Lower leg skin (tissue), 3 donors: ENCODE measurements at regions not wholly inside any gene's neighbourhood (a gene's known extent, or its start where the extent isn't known, plus 50 kb on each side); places are given as distances from the start of the nearest gene placed in this dataset.

Experiments
- CTCF ChIP-seq, 3 donors: fragments of 450-650 bp; IDR thresholded peaks; one replicate each; pipeline ENCODE4 v1.5.1; 2016; ENCODE audit warnings: antibody characterized with exemption in 3 of 3, mild to moderate bottlenecking in 3 of 3, moderate library complexity in 2 of 3
- POLR2A ChIP-seq, 2 donors: fragments of 450-650 bp; IDR thresholded peaks; one replicate each; pipeline ENCODE4 v1.6.1; 2016 to 2017; ENCODE audit warnings: antibody characterized with exemption in 2 of 2, mild to moderate bottlenecking in 1 of 2, moderate library complexity in 1 of 2

GRCh38 chr2:39606585-39606984, 59.1 kb upstream of the TMEM178A start:
- TF ChIP-seq CTCF (IDR thresholded peaks at IDR 0.05) (no peak), POLR2A (IDR thresholded peaks at IDR 0.05) (no peak)
